ENCODE measurements at regions not wholly inside any gene's neighbourhood (a gene's known extent, or its start where the extent isn't known, plus 50 kb on each side); places are given as distances from the start of the nearest gene placed in this dataset.
"Not testable (repeated sequence)": the region's sequence is repeated elsewhere in the genome, so short reads cannot be mapped to it uniquely, and the experiment has no call there.

- no peak for DNase-seq (ENCODE audit: low read depth)
These were observed 373.2 kb downstream of the KCNRG start for GRCh38 chr13:50388481-50388880.

- DNase-seq (ENCODE audit: low read depth), result no peak
These were observed 374.5 kb downstream of the KCNRG start for GRCh38 chr13:50389726-50390125.

GRCh38 chr13:50390503-50391248 is 375.4 kb downstream of the KCNRG start:
- DNase-seq (ENCODE audit: low read depth), result no peak

DNA sequence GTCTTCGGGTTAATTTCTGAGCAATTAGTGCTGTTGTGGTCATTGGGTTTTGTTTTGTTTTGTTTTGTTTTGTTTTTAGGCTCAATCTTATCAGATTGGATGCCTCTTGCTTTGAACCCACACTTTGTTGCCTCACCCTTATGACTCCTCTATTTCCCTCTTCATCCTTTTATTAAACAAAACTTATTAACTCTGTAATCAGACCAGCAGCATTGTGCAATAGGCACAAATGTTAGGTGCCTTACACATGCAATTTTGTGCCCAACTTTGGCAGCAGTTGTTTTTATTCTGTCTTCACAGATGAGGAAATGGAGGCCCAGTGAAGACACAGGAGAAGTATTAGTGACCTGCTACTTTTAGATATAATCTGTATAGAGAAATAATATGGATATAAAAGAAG is 377.7 kb downstream of the KCNRG start:
- DNase-seq (ENCODE audit: low read depth), result no peak

GRCh38 chr13:50393628-50394027 is 378.4 kb downstream of the KCNRG start:
- DNase-seq (ENCODE audit: low read depth), result no peak

DNA sequence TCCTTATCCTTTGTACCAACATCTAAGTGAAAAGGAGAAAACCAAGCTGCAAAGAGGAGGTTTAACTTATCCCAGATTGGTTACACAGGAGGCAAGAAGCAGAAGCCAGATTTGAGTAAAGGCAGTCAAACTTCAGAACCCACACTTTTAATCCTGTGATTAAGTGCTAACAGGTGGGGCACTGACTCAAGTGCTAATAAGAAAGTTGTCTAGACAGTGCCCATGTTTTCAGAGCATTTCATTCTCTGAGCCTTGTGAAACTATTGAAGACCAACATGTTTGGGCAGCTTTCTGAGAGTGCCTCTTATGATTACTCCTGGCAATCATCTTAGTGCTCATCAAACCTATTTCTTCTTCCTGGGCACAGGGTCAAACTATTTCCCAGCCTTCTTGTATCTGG is 380.8 kb downstream of the KCNRG start:
- DNase-seq (ENCODE audit: low read depth), result no peak

- not testable (repeated sequence) for DNase-seq (ENCODE audit: low read depth)
These were observed 381.4 kb downstream of the KCNRG start for GRCh38 chr13:50396618-50397017.

DNA sequence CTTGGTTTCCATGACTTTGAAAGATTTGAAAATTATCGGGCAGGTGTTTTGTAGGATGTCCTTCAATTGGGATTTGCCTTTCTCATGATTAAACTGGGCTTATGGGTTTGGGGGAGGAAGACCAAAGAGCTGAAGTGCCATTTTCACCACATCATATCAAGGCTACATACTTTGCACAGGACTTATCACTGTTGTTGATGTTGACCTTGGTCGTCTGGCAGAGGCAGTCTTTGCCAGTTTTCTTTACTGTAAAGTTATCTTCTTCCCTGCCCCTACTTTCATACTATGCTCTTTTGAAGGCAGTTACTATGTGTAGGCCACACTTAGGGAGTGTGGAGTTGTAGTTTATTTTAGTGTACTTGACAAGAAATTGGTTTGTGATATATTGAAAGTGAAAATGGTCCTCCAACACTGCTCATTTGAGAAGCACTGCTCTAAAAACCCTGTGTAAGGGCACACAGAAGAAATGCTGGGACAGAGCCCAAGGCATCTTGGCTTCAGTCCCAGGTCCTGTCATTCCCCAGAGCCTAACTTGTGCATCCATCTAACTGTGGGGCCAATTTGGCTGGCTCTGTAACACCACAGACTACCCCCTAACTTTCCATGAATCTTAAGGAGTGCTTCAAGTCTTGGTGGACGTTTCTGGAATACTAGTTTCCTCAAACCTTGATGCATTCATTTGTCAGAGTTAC is 384.9 kb downstream of the KCNRG start:
- no peak for DNase-seq (ENCODE audit: low read depth)

DNA sequence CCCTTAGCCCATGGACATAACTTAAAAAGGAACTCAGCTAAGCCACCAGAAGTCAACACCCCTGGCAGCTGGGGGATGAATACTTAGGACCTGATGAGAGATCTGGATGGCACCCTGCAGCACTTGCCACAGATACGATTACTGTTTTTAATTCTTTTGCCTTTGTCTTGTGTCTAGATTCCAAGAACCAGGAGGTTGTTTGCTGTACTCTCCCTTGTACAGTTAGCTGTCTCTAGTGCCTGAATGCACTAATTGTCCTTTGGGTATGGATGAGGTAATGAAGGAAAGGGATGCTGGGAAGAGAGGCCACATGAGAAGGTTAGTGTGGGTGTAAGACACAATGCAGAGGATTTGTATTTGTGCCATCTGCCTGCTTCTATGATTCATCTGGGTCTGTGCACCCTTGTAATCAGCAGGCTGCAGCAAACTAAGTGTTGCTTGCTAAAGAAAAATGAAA is 385.8 kb downstream of the KCNRG start:
- no peak for DNase-seq (ENCODE audit: low read depth)

DNA sequence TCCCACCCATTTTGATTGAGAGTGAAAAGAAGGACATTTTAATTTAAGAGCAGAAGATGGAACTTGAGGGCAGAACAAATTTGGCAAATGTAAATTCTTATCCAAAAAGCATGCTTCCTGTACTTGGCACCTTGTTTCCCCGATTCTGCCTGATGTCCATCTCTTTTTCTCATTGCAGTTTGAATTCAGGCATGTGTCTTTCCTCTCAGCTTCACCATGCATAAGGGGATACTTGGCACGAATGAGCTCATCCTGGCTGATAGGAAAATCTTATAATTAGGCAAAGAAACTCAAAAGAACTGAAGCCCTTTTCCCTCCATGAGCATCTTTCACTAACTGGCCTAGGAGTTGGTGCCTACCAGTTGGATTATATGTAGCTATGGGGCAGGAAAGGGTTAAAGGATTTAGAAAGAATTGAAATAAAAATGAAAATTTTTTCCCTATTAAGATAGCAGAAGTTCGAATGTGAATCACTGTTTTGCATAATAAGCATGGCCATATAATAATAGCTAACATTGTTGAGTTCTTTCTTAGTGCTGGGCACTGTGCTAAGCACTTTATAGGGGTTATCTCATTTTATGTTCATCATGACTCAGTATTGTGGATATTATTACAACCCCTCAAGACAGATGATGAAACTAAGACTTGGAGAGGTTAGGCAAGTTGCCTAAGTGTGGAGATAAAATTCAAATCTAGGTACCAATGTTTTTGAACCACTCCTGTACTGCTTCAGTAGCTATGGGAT is 386.6 kb downstream of the KCNRG start:
- no peak for DNase-seq (ENCODE audit: low read depth)

DNA sequence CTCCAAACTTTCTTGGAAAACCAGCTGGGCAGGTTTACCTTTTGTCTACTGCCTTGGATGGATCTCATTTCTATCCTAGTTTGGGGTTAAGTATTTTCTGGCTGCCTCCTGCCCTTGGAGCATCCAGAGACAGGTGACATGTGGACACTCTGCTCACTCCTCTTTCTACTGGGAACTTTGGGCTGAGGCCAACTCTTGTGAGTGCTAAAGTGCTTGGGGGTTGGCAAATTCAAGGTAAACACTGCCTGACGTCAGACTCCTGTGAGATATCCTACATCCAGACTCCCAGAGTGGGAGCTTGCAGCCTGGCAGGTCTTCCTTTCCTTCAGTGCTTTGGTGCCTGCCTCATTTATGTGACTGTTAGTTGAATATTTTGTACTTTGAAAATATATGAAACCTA is 388.1 kb downstream of the KCNRG start:
- no peak for DNase-seq (ENCODE audit: low read depth)

DNA sequence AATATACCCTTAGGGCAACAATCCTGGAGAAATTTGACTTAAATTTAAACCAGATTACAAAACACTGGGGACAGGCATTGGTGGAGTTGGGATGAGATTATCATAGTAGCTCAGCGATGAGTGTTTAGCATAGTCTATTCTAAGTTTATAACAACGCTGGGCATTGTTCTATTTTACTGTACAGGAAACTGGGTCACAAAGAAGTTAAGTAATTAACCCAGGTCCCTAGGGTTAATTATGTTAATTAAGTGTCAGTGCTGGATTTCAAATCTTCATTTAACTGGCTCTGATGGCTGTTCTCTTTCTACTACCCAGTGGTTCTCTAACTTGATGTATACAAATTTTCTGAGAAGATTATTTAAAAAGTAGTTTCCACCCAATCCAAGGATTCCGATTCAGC is 388.9 kb downstream of the KCNRG start:
- no peak for DNase-seq (ENCODE audit: low read depth)

- no peak for DNase-seq (ENCODE audit: low read depth)
These were observed 389.5 kb downstream of the KCNRG start for GRCh38 chr13:50404769-50405168.

DNA sequence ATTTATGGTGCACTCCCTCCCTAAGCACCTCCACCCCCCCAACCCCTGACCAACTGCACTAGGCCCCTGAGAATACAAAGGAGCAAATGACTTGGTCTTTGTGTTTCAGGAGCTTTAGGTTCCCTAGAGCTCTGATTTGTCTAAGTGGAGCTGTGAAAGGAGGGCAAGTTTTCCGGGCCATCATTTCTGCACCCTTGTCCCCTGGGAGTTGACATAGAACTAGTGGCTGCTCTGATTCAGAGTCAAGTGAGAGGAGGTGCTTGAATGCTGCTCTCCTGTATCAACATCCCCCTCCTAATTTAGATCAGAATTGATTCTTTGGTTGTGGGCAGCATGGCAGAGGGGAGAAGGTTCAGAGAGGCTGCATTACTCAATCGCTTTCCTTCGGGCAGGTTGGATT is 391.6 kb downstream of the KCNRG start:
- no peak for DNase-seq (ENCODE audit: low read depth)

- no peak for DNase-seq (ENCODE audit: low read depth)
These were observed 392.8 kb downstream of the KCNRG start for GRCh38 chr13:50408068-50408467.

- DNase-seq (ENCODE audit: low read depth), result no peak
These were observed 394.0 kb downstream of the KCNRG start for GRCh38 chr13:50409220-50409619.

GRCh38 chr13:50410921-50411746 is 395.9 kb downstream of the KCNRG start:
- DNase-seq (ENCODE audit: low read depth), result no peak

DNA sequence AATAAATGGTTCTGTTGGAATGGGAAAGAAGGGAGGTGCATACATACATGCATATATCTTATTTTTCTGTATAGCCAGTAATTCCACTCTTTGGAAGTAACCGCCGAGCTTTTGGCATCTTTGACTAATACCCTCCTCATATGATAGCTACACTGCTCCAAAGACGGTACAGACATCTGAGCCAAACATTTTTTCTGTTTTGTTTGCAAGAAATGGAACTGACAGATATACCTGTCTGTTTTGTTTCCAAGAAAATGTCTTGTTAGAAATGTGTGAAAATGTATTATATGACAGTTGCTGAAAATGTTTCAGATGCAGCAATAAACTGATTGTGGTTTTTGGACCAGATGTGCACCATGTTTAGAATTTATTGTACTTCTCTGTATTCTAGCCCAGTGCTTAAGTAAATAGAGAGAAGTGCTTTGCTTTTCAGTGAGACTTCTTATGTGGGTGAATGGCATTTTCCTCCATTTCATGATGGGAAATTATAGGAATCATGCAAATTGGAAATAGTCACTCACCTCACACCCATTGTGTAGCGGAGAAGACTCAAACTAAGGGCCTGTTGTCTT is 396.9 kb downstream of the KCNRG start:
- no peak for DNase-seq (ENCODE audit: low read depth)

DNA sequence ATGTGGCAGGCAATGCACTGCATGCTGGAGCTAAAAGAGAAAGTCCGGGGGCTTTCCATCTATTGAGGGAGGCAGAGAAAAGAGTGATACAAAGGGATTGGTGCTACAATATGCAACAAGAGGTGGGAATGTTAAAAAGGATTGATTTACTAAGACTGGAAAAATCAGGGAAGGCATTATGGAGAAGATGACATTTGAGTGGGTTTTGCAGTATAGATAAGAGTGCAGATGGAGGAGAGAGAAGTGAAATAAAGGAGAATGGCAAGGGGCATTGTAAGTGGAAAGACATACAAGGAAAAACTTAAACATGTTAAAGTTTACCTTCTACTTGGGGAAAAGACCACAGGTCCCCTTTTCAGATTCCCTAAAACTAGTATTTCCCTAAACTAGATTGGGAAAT is 399.4 kb downstream of the KCNRG start:
- DNase-seq (ENCODE audit: low read depth), result no peak

GRCh38 chr13:50415428-50415827 is 400.2 kb downstream of the KCNRG start:
- no peak for DNase-seq (ENCODE audit: low read depth)

DNA sequence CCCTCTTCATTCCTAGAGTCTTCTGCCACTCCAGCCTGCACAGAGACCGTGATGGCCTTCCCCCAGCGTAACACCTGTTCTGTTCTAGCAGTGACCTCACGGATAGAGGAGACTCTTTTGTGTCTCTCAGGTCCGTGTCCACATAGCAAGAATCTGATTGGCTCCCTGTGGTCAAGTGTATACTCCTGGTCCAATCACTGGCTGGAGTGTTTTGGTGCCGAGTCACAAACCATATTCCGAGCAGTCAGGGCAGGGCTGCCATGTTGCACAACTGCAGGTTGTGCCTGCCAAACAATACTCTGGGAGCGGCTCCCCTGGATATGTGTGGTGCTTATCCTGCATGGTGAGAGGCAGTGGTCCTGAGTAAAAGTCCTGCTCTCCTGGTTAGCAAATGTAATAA is 402.4 kb downstream of the KCNRG start:
- no peak for DNase-seq (ENCODE audit: low read depth)

All from activated T-cell treated with anti-CD3 and anti-CD28 coated beads for 1 hour (primary cell).